ENCODE measurements at regions not wholly inside any gene's neighbourhood (a gene's known extent, or its start where the extent isn't known, plus 50 kb on each side); places are given as distances from the start of the nearest gene placed in this dataset.

DNA sequence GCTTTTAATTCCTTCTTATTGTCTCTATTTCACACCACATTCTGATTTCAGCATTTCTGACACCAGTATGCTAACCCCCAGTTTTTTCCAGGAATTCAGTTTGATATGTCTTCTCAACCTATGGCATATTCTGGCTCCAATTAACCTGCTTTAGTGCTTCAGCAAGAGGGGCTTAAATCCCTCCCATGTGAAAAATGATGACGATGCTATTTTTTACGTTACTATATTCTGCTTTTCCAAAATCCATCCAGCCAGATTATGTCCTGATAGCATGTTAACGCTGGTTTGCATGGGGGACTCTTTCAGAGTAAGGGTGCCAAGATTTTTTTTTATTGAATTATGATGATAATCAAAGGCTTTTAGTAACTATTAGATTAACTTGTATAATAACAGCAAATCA lies 163.3 kb upstream of the ADAMTS5 start:
- no peak overlapping the region for H2AFZ ChIP-seq (ENCODE audit: low read depth, low read length, severe bottlenecking)
- H3K79me2 ChIP-seq (ENCODE audit: insufficient read depth, low read length) = no peaks in the 10 kb centered on the region
- H3K9ac ChIP-seq (ENCODE audit: low read length) = no peak overlapping the region
- no peaks in the 10 kb centered on the region for H3K9me2 ChIP-seq (replicated peaks; ENCODE audit: insufficient read depth, low read length)
- H3K36me3 ChIP-seq (ENCODE audit: low read length) = no peaks in the 10 kb centered on the region
- H3K9me3 ChIP-seq (ENCODE audit: insufficient read depth, low read length) = no peaks in the 10 kb centered on the region
- no peak overlapping the region for H3K4me2 ChIP-seq (ENCODE audit: low read depth, low read length, poor library complexity, severe bottlenecking)
- no peak for TF ChIP-seq EZH2phosphoT487 (conservative IDR thresholded peaks at IDR 0.05; ENCODE audit: low read length)
- TF ChIP-seq, protein P1, sequence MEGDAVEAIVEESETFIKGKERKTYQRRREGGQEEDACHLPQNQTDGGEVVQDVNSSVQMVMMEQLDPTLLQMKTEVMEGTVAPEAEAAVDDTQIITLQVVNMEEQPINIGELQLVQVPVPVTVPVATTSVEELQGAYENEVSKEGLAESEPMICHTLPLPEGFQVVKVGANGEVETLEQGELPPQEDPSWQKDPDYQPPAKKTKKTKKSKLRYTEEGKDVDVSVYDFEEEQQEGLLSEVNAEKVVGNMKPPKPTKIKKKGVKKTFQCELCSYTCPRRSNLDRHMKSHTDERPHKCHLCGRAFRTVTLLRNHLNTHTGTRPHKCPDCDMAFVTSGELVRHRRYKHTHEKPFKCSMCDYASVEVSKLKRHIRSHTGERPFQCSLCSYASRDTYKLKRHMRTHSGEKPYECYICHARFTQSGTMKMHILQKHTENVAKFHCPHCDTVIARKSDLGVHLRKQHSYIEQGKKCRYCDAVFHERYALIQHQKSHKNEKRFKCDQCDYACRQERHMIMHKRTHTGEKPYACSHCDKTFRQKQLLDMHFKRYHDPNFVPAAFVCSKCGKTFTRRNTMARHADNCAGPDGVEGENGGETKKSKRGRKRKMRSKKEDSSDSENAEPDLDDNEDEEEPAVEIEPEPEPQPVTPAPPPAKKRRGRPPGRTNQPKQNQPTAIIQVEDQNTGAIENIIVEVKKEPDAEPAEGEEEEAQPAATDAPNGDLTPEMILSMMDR (IDR thresholded peaks at IDR 0.05; ENCODE audit: insufficient read depth, low read length, poor library complexity, severe bottlenecking) = no peak
- H4K20me1 ChIP-seq (ENCODE audit: low read depth, low read length) = no peaks in the 10 kb centered on the region
- H3K27me3 ChIP-seq (ENCODE audit: low read length) = no peaks in the 10 kb centered on the region
- no peak overlapping the region for H3K27ac ChIP-seq (ENCODE audit: low read depth, low read length)
- H3K4me3 ChIP-seq (ENCODE audit: insufficient read depth, low read length, poor library complexity, severe bottlenecking) = no peak overlapping the region
- H3F3A ChIP-seq (ENCODE audit: insufficient read depth) = no peaks in the 10 kb centered on the region

DNA sequence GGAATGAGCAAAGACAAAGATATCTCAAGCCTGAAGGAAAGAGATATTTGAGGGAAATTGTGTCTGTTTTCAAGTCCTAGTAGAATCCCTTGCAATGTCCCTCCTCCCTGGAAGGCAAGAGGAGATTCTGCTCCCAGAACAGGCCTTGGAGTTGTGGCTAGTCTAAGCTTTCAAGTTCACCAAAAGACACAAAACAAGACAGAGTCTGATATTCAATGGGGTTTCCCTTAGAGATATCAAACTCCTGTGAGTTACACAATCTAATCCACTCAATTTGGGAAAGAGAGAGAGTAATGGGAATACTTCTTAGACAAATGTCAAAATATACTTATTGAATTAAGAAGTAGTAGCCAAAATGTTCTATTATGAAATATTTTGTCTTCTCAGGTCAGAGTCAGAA lies 162.8 kb upstream of the ADAMTS5 start:
- no peaks in the 10 kb centered on the region for H3K9me3 ChIP-seq (ENCODE audit: insufficient read depth, low read length)

DNA sequence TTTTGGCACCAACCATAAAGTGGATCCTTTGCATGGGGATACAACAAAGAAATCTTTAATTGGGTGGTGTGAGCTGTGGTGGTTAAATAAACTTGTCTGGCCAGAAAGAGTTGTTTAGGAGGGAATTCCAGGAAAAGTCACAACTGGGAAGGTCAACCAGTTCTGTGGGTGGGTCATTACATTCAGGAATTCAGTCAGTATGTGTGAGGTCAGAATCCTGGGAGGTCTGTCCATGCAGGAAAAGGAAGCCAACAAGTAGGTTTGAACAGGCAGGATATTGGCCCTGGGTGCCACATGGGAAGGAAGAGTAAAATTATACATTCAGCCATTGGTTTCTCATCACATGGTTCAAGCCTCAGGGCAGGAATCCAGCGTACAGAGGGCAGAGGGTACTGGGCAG lies 162.3 kb upstream of the ADAMTS5 start:
- Histone ChIP-seq H2AFZ (ENCODE audit: low read depth, low read length, severe bottlenecking) (no peak overlapping the region), H3K9me2 (replicated peaks; ENCODE audit: insufficient read depth, low read length) (no peaks in the 10 kb centered on the region), H3K27ac (ENCODE audit: low read depth, low read length) (no peak overlapping the region), H3K36me3 (ENCODE audit: low read length) (no peaks in the 10 kb centered on the region), H3K4me3 (ENCODE audit: insufficient read depth, low read length, poor library complexity, severe bottlenecking) (no peak overlapping the region), H3K4me2 (ENCODE audit: low read depth, low read length, poor library complexity, severe bottlenecking) (no peak overlapping the region), H3K9me3 (ENCODE audit: insufficient read depth, low read length) (no peaks in the 10 kb centered on the region), H3K27me3 (ENCODE audit: low read length) (no peaks in the 10 kb centered on the region), H4K20me1 (ENCODE audit: low read depth, low read length) (no peaks in the 10 kb centered on the region), H3K9ac (ENCODE audit: low read length) (no peak overlapping the region), H3F3A (ENCODE audit: insufficient read depth) (no peaks in the 10 kb centered on the region), H3K79me2 (ENCODE audit: insufficient read depth, low read length) (no peaks in the 10 kb centered on the region)
- no peak for TF ChIP-seq EZH2phosphoT487 (conservative IDR thresholded peaks at IDR 0.05; ENCODE audit: low read length)
- TF ChIP-seq, protein P1 (IDR thresholded peaks at IDR 0.05; ENCODE audit: insufficient read depth, low read length, poor library complexity, severe bottlenecking) = no peak

More for the DNA sequence above, 162.8 kb upstream of the ADAMTS5 start:
- Histone ChIP-seq H3K27me3 (ENCODE audit: low read length) (no peaks in the 10 kb centered on the region), H3K9me2 (replicated peaks; ENCODE audit: insufficient read depth, low read length) (no peaks in the 10 kb centered on the region), H3K36me3 (ENCODE audit: low read length) (no peaks in the 10 kb centered on the region), H3F3A (ENCODE audit: insufficient read depth) (no peaks in the 10 kb centered on the region), H2AFZ (ENCODE audit: low read depth, low read length, severe bottlenecking) (no peak overlapping the region), H3K27ac (ENCODE audit: low read depth, low read length) (no peak overlapping the region), H4K20me1 (ENCODE audit: low read depth, low read length) (no peaks in the 10 kb centered on the region), H3K9ac (ENCODE audit: low read length) (no peak overlapping the region), H3K4me3 (ENCODE audit: insufficient read depth, low read length, poor library complexity, severe bottlenecking) (no peak overlapping the region), H3K4me2 (ENCODE audit: low read depth, low read length, poor library complexity, severe bottlenecking) (no peak overlapping the region), H3K79me2 (ENCODE audit: insufficient read depth, low read length) (no peaks in the 10 kb centered on the region)
- TF ChIP-seq EZH2phosphoT487 (conservative IDR thresholded peaks at IDR 0.05; ENCODE audit: low read length) = no peak
- TF ChIP-seq, protein P1 (IDR thresholded peaks at IDR 0.05; ENCODE audit: insufficient read depth, low read length, poor library complexity, severe bottlenecking) = no peak
